Esophagus squamous epithelium (tissue), 5 donors: ENCODE measurements at regions not wholly inside any gene's neighbourhood (a gene's known extent, or its start where the extent isn't known, plus 50 kb on each side); places are given as distances from the start of the nearest gene placed in this dataset.
"Not testable (repeated sequence)": the region's sequence is repeated elsewhere in the genome, so short reads cannot be mapped to it uniquely, and the experiment has no call there.

Experiments
- DNase-seq: peaks from one replicate; lab custom pipeline; 2025; lab: John Stamatoyannopoulos, UW
- H3K27ac ChIP-seq, 4 donors: fragments of 200-600 bp; sonication (generic); one replicate each; pipeline ENCODE4 v1.5.1; 2016 to 2019; ENCODE audit warnings: mild to moderate bottlenecking in 1 of 4
- H3K27me3 ChIP-seq, 4 donors: fragments of 200-600 bp; sonication (generic); 1 replicate in 3 of 4; 2 replicates in 1 of 4; pipeline versions ENCODE4 v1.5.1 to v1.6.0; 2017 to 2021; ENCODE audit warnings: antibody characterized with exemption in 1 of 4
- H3K36me3 ChIP-seq, 3 donors: fragments of 200-600 bp; sonication (generic); one replicate each; pipeline ENCODE4 v1.5.1; 2016 to 2019
- H3K4me1 ChIP-seq, 3 donors: fragments of 200-600 bp; sonication (generic); one replicate each; pipeline ENCODE4 v1.5.1; 2017 to 2019
- H3K4me3 ChIP-seq, 4 donors: fragments of 200-600 bp; sonication (generic); 1 replicate in 3 of 4; 2 replicates in 1 of 4; pipeline ENCODE4 v1.5.1; 2016 to 2019; ENCODE audit warnings: mild to moderate bottlenecking in 2 of 4, moderate library complexity in 1 of 4
- H3K9me3 ChIP-seq, 3 donors: fragments of 200-600 bp; sonication (generic); one replicate each; pipeline ENCODE4 v1.5.1; 2016 to 2019
- POLR2A ChIP-seq, 4 donors: fragments of 450-650 bp; IDR thresholded peaks; one replicate each; pipeline ENCODE4 v1.6.1; 2017; ENCODE audit warnings: antibody characterized with exemption in 4 of 4, mild to moderate bottlenecking in 4 of 4, moderate library complexity in 3 of 4
- WGBS, 2 donors: methylation state at CpG; one replicate each; pipeline ENCODE4 v1.1.5; 2018; 5-methylcytosine and 5-hydroxymethylcytosine counted together
- intact Hi-C: fragments of 100-400 bp; cut with DNase I; formaldehyde crosslinking; loops from one replicate; pipeline ENCODE4 v1.15.0; 2022
- TF ChIP-seq, protein P1 (sequence below), 6 experiments: fragments of 450-650 bp in 4 of 6; fragments of 200-600 bp in 2 of 6; sonication (generic) in 2 of 6; IDR thresholded peaks; one replicate each; pipeline ENCODE4 v1.5.1; 2016 to 2019; ENCODE audit warnings: antibody characterized with exemption in 6 of 6, mild to moderate bottlenecking in 4 of 6, moderate library complexity in 4 of 6
- donor health status: DM: yes; HTN: yes; CAD: no.

DNA sequence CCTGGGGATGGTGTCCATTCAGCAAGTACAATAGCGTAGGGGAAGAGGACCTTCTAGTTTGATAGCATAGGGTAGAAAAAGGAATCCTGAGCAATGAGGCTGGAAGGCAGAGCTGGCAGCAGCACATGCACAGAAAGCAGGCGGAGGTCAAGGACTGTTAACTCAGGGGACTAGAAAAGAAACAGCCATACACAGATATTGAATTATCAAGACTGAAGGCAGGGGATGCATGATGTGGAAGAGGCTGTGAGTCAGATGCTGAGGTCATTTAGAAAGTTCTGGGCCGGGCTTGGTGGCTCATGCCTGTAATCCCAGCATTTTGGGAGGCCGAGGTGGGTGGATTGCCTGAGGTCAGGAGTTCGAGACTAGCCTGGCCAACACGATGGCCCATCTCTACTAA is 65.6 kb downstream of the OPTC start:
- TF ChIP-seq, protein P1, sequence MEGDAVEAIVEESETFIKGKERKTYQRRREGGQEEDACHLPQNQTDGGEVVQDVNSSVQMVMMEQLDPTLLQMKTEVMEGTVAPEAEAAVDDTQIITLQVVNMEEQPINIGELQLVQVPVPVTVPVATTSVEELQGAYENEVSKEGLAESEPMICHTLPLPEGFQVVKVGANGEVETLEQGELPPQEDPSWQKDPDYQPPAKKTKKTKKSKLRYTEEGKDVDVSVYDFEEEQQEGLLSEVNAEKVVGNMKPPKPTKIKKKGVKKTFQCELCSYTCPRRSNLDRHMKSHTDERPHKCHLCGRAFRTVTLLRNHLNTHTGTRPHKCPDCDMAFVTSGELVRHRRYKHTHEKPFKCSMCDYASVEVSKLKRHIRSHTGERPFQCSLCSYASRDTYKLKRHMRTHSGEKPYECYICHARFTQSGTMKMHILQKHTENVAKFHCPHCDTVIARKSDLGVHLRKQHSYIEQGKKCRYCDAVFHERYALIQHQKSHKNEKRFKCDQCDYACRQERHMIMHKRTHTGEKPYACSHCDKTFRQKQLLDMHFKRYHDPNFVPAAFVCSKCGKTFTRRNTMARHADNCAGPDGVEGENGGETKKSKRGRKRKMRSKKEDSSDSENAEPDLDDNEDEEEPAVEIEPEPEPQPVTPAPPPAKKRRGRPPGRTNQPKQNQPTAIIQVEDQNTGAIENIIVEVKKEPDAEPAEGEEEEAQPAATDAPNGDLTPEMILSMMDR (IDR thresholded peaks at IDR 0.05), result no peak
- no peak for TF ChIP-seq POLR2A (IDR thresholded peaks at IDR 0.05)
- DNase-seq, result no peak
- Histone ChIP-seq H3K9me3 (no peaks in the 10 kb centered on the region), H3K4me3 (no peak overlapping the region), H3K27me3 (no peaks in the 10 kb centered on the region), H3K36me3 (no peaks in the 10 kb centered on the region), H3K4me1 (peaks cover 2 to 55% (median 34%) of the 10 kb centered on the region in 3 donors), H3K27ac (peak overlapping the region in 3 of 4 donors; percentile 78 to 88 (median 86))
- intact Hi-C loops, result no loop called here
- WGBS, 2 donors, result 56 to 66% methylated on average over 6 of the region's 6 CpGs

DNA sequence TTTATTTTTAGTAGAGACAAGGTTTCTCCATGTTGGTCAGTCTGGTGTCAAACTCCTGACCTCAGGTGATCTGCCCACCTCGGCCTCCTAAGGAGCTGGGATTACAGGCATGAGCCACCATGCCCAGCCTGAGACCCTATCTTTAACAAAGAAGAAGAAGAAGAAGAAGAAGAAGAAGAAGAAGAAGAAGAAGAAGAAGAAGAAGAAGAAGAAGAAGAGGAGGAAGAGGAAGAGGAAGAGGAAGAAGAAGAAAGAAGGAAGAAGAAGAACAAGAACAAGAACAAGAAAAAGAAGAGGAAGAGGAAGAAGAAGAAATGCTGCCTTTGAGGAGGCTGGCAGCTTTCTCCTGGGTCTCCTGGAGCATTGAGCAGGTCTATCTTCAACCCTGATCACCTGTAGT is 64.9 kb upstream of the ATP2B4 start:
- intact Hi-C loops, H3K27me3 ChIP-seq, DNase-seq, H3K4me3 ChIP-seq, H3K36me3 ChIP-seq, H3K9me3 ChIP-seq, H3K27ac ChIP-seq: not testable (repeated sequence)
- 67 to 83% methylated on average over 1 of the region's 1 CpG for WGBS, 2 donors
- H3K4me1 ChIP-seq, result peaks cover 0 to 32% (median 18%) of the 10 kb centered on the region in 3 donors

DNA sequence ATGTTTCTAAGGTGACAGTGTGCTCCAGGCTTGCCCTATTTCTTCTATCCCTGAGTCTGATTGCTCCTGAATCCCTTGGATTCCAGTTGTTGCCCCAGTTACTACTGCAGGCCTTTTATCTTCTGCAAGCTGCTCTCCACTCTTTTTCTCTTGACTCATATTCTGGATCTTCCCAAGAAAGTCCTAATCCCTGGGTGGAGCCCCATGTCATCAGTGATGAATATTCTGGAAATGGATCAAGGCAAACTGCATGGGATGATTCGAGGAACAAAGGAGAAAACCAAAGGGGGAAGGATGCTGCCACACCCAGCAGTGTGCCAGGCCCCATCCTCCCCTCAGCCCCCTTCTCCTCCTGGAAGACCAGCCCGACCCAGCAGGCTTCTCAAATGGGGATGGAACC is 63.3 kb upstream of the ATP2B4 start:
- H3K4me3 ChIP-seq, result no peak overlapping the region
- H3K9me3 ChIP-seq, result no peaks in the 10 kb centered on the region
- H3K4me1 ChIP-seq, result peaks cover 0 to 17% (median 6%) of the 10 kb centered on the region in 3 donors
- H3K27ac ChIP-seq, result no peak overlapping the region
- no peak for DNase-seq
- no peaks in the 10 kb centered on the region for H3K27me3 ChIP-seq
- H3K36me3 ChIP-seq, result no peaks in the 10 kb centered on the region
- intact Hi-C loops, result no loop called here
- no peak for TF ChIP-seq POLR2A (IDR thresholded peaks at IDR 0.05)
- TF ChIP-seq, protein P1 (IDR thresholded peaks at IDR 0.05), result no peak
- WGBS, 2 donors, result 19 to 25% methylated on average over 2 of the region's 2 CpGs

DNA sequence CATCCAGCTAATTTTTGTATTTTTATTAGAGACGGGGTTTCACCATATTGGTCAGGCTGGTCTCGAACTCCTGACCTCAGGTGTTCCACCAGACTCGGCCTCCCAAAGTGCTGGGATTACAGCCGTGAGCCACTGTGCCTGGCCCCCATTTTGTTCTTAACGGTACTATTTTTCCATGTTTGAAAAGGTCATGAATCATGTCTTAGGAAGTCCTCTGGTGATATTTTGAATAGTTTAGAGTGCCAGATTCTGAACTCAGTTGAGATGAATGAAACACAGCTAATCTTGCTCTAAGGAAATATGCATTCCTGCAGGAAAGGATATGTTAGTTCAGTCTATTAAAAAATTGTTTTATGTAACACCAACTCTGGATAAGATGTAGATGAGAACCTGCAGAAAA is 62.6 kb upstream of the ATP2B4 start:
- Histone ChIP-seq H3K9me3 (no peaks in the 10 kb centered on the region), H3K27ac (no peak overlapping the region), H3K36me3 (no peaks in the 10 kb centered on the region), H3K4me3 (no peak overlapping the region), H3K27me3 (no peaks in the 10 kb centered on the region), H3K4me1 (peaks cover 0 to 10% (median under 1%) of the 10 kb centered on the region in 3 donors)
- no peak for TF ChIP-seq POLR2A (IDR thresholded peaks at IDR 0.05)
- TF ChIP-seq, protein P1 (IDR thresholded peaks at IDR 0.05), result no peak
- WGBS, 2 donors, result 56 to 72% methylated on average over 5 of the region's 5 CpGs
- no peak for DNase-seq
- intact Hi-C loops, result no loop called here

DNA sequence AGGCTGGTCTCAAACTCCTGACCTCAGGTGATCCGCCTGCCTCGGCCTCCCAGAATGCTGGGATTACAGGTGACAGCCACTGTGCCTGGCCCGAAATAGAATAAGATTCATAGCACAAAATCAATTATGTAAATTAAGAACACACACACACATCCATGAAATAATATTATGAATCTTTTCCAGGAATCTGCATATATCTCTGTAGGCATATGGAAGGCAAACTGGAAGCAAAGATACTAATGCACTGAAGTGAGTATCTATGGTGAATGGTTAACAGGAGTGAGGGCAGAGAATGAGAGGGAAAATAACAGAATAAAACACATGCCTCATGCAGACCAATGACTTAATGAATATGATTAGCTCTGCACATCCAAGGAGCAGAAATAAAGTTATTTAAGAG is 61.6 kb upstream of the ATP2B4 start:
- WGBS, 2 donors, result 77 to 100% methylated on average over 3 of the region's 3 CpGs
- DNase-seq, result no peak
- H3K4me3 ChIP-seq, result no peak overlapping the region
- intact Hi-C loops, result no loop called here
- H3K27me3 ChIP-seq, result no peaks in the 10 kb centered on the region
- H3K9me3 ChIP-seq, result no peaks in the 10 kb centered on the region
- H3K4me1 ChIP-seq, result peaks cover 0 to 6% (median 0%) of the 10 kb centered on the region in 3 donors
- no peaks in the 10 kb centered on the region for H3K36me3 ChIP-seq
- H3K27ac ChIP-seq, result no peak overlapping the region
- TF ChIP-seq POLR2A (IDR thresholded peaks at IDR 0.05), result no peak
- TF ChIP-seq, protein P1 (IDR thresholded peaks at IDR 0.05), result no peak

DNA sequence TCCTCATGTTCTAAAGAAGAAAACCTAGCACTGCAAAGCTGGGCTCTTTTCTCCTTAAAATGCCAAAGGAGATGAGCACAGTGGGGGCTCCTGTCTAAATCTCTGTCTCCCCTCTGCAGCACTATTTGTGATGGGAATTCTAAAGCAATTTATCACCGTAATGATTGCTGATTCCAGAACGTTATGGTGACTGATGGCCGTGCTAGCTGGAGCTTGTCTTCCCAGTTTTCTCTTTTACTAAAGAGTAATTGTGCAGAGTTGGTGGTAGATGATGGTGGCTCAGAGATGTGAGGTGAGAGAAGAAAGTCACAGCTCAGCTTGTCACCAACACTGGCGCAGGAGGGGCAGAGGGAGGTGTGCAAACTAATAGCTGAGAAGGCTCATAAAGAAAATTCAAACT is 60.7 kb upstream of the ATP2B4 start:
- no peak for DNase-seq
- intact Hi-C loops, result no loop called here
- Histone ChIP-seq H3K36me3 (no peaks in the 10 kb centered on the region), H3K4me3 (no peak overlapping the region), H3K4me1 (peaks cover 0 to 6% (median 0%) of the 10 kb centered on the region in 3 donors), H3K27ac (no peak overlapping the region), H3K9me3 (no peaks in the 10 kb centered on the region), H3K27me3 (no peaks in the 10 kb centered on the region)
- WGBS, 2 donors, result 50 to 75% methylated on average over 3 to 4 of the region's 4 CpGs
- TF ChIP-seq, protein P1 (IDR thresholded peaks at IDR 0.05), result no peak
- no peak for TF ChIP-seq POLR2A (IDR thresholded peaks at IDR 0.05)

DNA sequence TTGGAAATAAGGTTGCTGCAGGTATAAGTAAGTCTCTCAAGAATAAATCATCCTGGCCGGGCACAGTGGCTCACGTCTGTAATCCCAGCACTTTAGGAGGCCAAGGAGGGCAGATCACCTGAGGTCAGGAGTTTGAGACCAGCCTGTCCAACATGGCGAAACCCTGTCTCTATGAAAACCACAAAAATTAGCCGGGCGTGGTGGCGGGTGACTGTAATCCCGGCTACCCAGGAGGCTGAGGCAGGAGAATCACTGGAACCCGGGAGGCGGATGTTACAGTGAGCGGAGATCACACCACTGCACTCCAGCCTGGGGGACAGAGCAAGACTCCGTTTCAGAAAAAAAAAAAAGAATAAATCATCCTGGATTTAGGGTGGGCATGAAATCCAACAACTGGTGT is 59.7 kb upstream of the ATP2B4 start:
- H3K27me3 ChIP-seq, intact Hi-C loops, H3K4me3 ChIP-seq, H3K9me3 ChIP-seq, H3K27ac ChIP-seq, H3K36me3 ChIP-seq, H3K4me1 ChIP-seq, DNase-seq: not testable (repeated sequence)
- WGBS, 2 donors, result 64 to 80% methylated on average over 5 to 11 of the region's 11 CpGs
